LoVo (cell line): ENCODE measurements at regions not wholly inside any gene's neighbourhood (a gene's known extent, or its start where the extent isn't known, plus 50 kb on each side); places are given as distances from the start of the nearest gene placed in this dataset.

Experiments used
- DNase-seq: peaks from one replicate; pipeline ENCODE4 v3.0.0-alpha.2; 2016; ENCODE audit warnings: low spot score

DNA sequence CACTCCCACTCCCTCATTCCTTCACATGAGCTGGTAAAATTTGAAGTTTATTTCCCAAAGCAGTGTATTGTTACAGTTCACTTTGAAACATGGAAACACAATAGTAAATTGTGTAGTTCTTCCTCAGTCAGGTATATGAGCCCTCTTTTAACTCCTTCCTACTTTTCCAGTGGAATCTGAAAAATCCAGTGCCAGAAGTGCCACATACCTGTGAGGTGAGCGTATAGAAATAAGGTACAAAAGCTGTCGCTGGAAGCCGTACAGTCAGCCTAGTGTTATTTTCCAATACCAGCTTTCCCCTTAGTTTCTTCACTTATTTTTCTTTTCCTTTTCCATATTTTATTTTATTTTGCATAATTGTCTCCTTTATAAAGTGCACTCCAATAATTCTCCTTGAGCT is 81.7 kb upstream of the CADM2 start:
- no peak for DNase-seq

GRCh38 chr3:84881288-84881687 is 77.5 kb upstream of the CADM2 start:
- no peak for DNase-seq

DNA sequence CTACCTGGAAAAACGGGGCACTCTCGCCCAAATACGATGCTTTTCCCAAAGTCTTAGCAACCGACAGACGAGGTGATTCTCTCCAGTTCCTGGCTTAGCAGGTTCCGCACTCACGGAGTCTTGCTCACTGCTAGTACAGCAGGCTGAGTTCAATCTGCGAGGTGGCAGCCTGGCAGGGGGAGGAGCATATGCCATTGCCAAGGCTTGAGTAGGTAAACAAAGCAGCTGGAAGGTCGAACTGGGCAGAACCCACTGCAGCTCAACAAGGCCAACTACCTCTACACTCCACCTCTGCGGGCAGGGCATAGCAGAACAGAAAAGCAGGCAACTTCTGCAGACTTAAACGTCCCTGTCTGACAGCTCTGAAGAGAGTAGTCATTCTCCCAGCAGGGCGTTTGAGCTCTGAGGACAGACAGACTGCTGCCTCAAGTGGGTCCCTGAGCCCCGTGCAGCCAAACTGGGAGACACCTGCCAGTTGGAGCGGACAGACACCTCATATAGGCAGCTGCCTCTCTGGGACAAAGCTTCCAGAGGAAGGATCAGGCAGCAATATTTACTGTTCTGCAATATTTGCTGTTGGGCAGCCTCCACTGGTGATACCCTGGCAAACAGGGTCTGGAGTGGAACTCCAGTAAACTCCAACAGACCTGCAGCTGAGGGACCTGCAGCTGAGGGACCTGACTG is 73.4 kb upstream of the CADM2 start:
- DNase-seq: no peak

GRCh38 chr3:84891851-84892250 is 66.9 kb upstream of the CADM2 start:
- DNase-seq: no peak

- DNase-seq: no peak
Measured at GRCh38 chr3:84893211-84893610, 65.6 kb upstream of the CADM2 start.

DNA sequence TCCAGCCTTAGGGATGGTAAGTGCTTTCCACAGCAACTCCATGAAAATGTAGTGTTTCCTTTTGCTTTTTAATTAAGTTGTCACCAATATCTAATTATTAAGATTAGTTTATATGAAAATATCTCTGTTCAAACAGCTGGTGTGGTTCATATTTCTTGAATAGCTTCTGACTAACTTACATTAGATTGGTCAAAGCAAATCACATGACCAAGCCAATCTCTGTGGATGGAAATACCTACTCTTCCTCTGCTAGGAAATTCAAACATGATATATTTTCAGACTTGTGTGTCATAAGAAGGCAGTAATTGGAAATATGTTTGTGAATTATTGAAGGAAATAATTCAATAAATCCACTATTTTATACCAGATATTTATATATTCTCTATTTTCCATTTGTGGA is 54.6 kb upstream of the CADM2 start:
- no peak for DNase-seq

- DNase-seq: no peak
Measured at GRCh38 chr3:84904816-84905555, 53.8 kb upstream of the CADM2 start.

DNA sequence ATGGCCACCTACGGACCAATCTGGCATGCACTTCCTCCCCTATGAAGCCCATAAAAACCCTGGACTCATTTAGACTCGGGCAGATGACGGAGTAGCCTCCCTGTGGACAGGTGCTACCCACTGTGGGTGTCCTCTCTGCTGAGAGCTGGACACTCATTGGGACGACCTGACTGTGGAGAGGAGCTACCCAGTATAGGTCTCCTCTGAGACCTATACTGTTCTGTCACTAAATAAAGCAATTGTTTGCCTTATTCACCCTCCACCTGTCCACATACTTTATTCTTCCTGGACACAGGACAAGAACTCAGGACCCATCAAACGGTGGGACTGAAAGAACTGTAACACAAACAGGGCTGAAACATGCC is 53.3 kb upstream of the CADM2 start:
- no peak for DNase-seq

DNA sequence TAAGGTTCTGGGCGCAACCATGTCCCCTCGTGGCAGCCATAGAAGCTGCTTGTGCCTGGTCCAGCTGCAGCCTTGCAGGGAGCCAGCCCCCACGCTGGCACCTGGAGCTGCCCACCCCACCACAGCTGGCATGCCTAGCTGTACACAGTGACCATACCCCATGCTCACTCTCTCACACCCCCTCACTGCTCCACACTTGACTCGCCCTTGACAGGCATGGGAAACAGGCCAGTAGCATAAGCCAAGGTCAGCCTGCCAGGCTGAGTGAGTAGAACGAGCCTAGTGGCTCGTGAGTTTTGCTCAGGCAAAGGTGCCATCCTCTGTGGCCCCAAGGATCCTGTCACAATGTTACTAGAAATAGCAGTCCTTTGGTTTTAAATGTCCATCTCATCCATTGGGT is 52.7 kb upstream of the CADM2 start:
- no peak for DNase-seq
